Neuronal stem cell (in vitro differentiated cells): ENCODE measurements at regions not wholly inside any gene's neighbourhood (a gene's known extent, or its start where the extent isn't known, plus 50 kb on each side); places are given as distances from the start of the nearest gene placed in this dataset.

Source experiments
- DNase-seq: peaks from one replicate; pipeline ENCODE4 v3.0.0-alpha.2; 2013; ENCODE audit warnings: low spot score
- H2AFZ ChIP-seq: one replicate; pipeline ENCODE4 v1.6.1; 2013; ENCODE audit warnings: mild to moderate bottlenecking, low read length, inconsistent platforms
- H2AK5ac ChIP-seq: 2 replicates; pipeline ENCODE4 v1.6.1; 2013; ENCODE audit warnings: low read depth, mild to moderate bottlenecking, inconsistent platforms, low read length, moderate library complexity, mixed read lengths
- H2BK120ac ChIP-seq: 2 replicates; pipeline ENCODE4 v1.6.1; 2013; ENCODE audit warnings: low read depth, mild to moderate bottlenecking, inconsistent platforms, low read length, moderate library complexity, mixed read lengths
- H2BK12ac ChIP-seq: one replicate; pipeline ENCODE4 v1.6.1; 2013; ENCODE audit warnings: low read length, inconsistent platforms
- H2BK15ac ChIP-seq: 2 replicates; pipeline ENCODE4 v1.6.1; 2013; ENCODE audit warnings: mild to moderate bottlenecking, low read length, inconsistent platforms, mixed read lengths
- H2BK5ac ChIP-seq: one replicate; pipeline ENCODE4 v1.6.1; 2013; ENCODE audit warnings: inconsistent platforms, mild to moderate bottlenecking, low read length, moderate library complexity
- H3K14ac ChIP-seq: one replicate; pipeline ENCODE4 v1.6.1; 2013; ENCODE audit warnings: low read length, inconsistent platforms
- H3K18ac ChIP-seq: 2 replicates; pipeline ENCODE4 v1.6.1; 2013; ENCODE audit warnings: low read length, inconsistent platforms
- H3K23ac ChIP-seq: 2 replicates; pipeline ENCODE4 v1.6.1; 2013; ENCODE audit warnings: low read depth, mild to moderate bottlenecking, mixed read lengths, low read length, inconsistent platforms; ENCODE audit not compliant: poor library complexity
- H3K27ac ChIP-seq: replicated peaks from 3 replicates; pipeline ENCODE4 v1.5.1; 2013; ENCODE audit warnings: low read length, inconsistent platforms
- H3K27me3 ChIP-seq, 3 experiments: 2 replicates each; pipeline ENCODE4 v1.6.1; 2013; ENCODE audit warnings: low read length in 3 of 3, mild to moderate bottlenecking in 2 of 3, inconsistent platforms in 1 of 3, low read depth in 1 of 3, mixed read lengths in 1 of 3, moderate library complexity in 1 of 3; ENCODE audit not compliant: control insufficient read depth in 3 of 3, insufficient read depth in 3 of 3
- H3K36me3 ChIP-seq, 2 donors: replicated peaks in 1 of 2; 2 replicates each; pipeline ENCODE4 v1.6.1; 2013; ENCODE audit warnings: low read length in 2 of 2; ENCODE audit not compliant: control insufficient read depth in 2 of 2, insufficient read depth in 2 of 2
- H3K4ac ChIP-seq: 2 replicates; pipeline ENCODE4 v1.6.1; 2013; ENCODE audit warnings: inconsistent platforms, mild to moderate bottlenecking, low read length, moderate library complexity
- H3K4me1 ChIP-seq, 2 donors: 1 replicate in 1 of 2; 2 replicates in 1 of 2; pipeline ENCODE4 v1.6.1; 2013; ENCODE audit warnings: low read length in 2 of 2, low read depth in 1 of 2; ENCODE audit not compliant: control insufficient read depth in 2 of 2, insufficient read depth in 1 of 2
- H3K4me2 ChIP-seq: one replicate; pipeline ENCODE4 v1.6.1; 2013; ENCODE audit warnings: mild to moderate bottlenecking, low read length, inconsistent platforms; ENCODE audit not compliant: insufficient read depth, poor library complexity, severe bottlenecking
- H3K4me3 ChIP-seq, 2 donors: 2 replicates each; pipeline ENCODE4 v1.5.1; 2013; ENCODE audit warnings: low read length in 2 of 2, mild to moderate bottlenecking in 2 of 2, inconsistent platforms in 1 of 2, moderate library complexity in 1 of 2
- H3K79me1 ChIP-seq: one replicate; pipeline ENCODE4 v1.6.1; 2013; ENCODE audit warnings: low read depth, mild to moderate bottlenecking, inconsistent platforms, low read length, moderate library complexity
- H3K9ac ChIP-seq: one replicate; pipeline ENCODE4 v1.6.1; 2013; ENCODE audit warnings: mild to moderate bottlenecking, low read depth, low read length, inconsistent platforms; ENCODE audit not compliant: poor library complexity
- H3K9me3 ChIP-seq, 2 donors: replicated peaks in 1 of 2; 2 replicates each; pipeline versions ENCODE3 to v1.6.1; 2013; ENCODE audit warnings: low read length in 2 of 2, mild to moderate bottlenecking in 2 of 2, inconsistent platforms in 1 of 2, low read depth in 1 of 2, mixed read lengths in 1 of 2, moderate library complexity in 1 of 2; ENCODE audit not compliant: control insufficient read depth in 2 of 2, insufficient read depth in 1 of 2
- H4K8ac ChIP-seq: one replicate; pipeline ENCODE4 v1.6.1; 2013; ENCODE audit warnings: low read depth, mild to moderate bottlenecking, inconsistent platforms, low read length, moderate library complexity
- H4K91ac ChIP-seq: one replicate; pipeline ENCODE4 v1.6.1; 2013; ENCODE audit warnings: low read length, low read depth, mild to moderate bottlenecking, inconsistent platforms; ENCODE audit not compliant: poor library complexity
- WGBS, 2 donors: extraction: QIAGEN DNeasy Blood & Tissue Kit; methylation state at CpG; one replicate each; pipeline ENCODE4 v1.1.7; 2013; ENCODE audit warnings: missing lambda C conversion rate in 2 of 2, mixed read lengths in 1 of 2; ENCODE audit not compliant: insufficient read length in 2 of 2, insufficient replicate concordance in 1 of 2; ENCODE audit errors: extremely low coverage in 2 of 2; 5-methylcytosine and 5-hydroxymethylcytosine counted together

DNA sequence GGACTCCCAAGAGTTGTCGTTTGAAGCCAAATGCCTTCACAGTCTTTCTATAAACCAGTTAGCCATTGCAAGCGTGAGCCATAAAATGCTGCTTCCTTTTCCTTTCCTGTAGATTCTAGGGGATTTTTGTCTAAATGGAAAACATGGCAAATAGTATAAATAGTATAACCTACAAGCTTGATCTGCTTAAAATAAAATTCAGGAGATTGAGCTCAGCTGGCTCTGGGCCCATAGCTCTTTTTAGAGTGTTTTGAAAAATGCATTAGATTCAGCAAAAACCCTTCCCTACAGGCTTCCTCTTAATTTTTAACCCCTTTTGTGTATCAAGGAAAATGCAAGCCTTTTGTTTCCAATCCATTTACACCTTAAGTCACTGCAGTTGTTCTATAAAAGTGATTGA lies 190.1 kb upstream of the GDF10 start:
- Histone ChIP-seq H2BK15ac (no peak overlapping the region), H3K4me2 (no peak overlapping the region), H4K91ac (no peak overlapping the region), H3K4me1 (peaks cover 0 to 5% of the 10 kb centered on the region in 2 donors), H3K18ac (no peak overlapping the region), H3K9ac (no peak overlapping the region), H3K27me3 (no peaks in the 10 kb centered on the region), H3K9me3 (no peaks in the 10 kb centered on the region), H2BK120ac (no peak overlapping the region), H3K4me3 (no peak overlapping the region), H3K36me3 (no peaks in the 10 kb centered on the region), H3K14ac (no peak overlapping the region), H2AK5ac (no peak overlapping the region), H2BK5ac (no peak overlapping the region), H3K79me1 (no peaks in the 10 kb centered on the region), H3K4ac (no peak overlapping the region), H3K23ac (no peak overlapping the region), H3K27ac (no peak overlapping the region), H2AFZ (no peak overlapping the region), H2BK12ac (no peak overlapping the region), H4K8ac (no peak overlapping the region)
- no peak for DNase-seq
- WGBS, 2 donors = no CpG with 5 or more reads among the region's 2 CpGs

DNA sequence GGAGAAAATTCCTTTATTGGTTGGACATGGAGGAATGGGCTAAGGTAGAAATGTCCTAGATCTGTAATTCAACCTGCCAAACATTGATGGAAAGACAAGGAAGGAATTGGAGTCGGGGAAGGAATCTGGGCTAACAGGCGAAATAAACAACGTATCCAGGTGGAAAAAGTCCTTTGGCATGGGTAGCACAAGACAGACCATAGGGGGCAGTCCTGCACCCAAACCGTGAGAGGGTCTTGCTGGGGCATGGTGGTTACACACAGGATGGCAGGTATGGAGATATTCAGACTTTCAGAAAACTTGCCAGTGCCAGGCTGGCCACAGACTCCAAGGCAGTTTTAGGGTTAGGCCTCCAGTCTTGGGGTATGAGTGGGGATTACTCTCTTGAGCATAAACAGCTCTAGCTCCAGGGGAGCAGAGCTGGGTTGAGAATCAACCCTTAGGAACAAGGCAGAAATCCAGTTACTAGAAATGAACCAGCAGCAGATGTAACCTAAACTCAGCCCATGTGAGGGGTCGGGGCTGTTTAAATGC lies 188.6 kb upstream of the GDF10 start:
- Histone ChIP-seq H3K4me1 (peaks cover 0 to 1% of the 10 kb centered on the region in 2 donors), H3K36me3 (no peaks in the 10 kb centered on the region), H3K9ac (no peak overlapping the region), H3K27me3 (no peaks in the 10 kb centered on the region), H3K4ac (no peak overlapping the region), H2BK12ac (no peak overlapping the region), H2BK120ac (no peak overlapping the region), H3K27ac (no peak overlapping the region), H2AK5ac (no peak overlapping the region), H4K91ac (no peak overlapping the region), H3K9me3 (no peaks in the 10 kb centered on the region), H4K8ac (no peak overlapping the region), H3K79me1 (no peaks in the 10 kb centered on the region), H3K4me3 (no peak overlapping the region), H2AFZ (no peak overlapping the region), H3K18ac (no peak overlapping the region), H3K4me2 (no peak overlapping the region), H3K14ac (no peak overlapping the region), H3K23ac (no peak overlapping the region), H2BK15ac (no peak overlapping the region), H2BK5ac (no peak overlapping the region)
- DNase-seq = no peak
- no CpG with 5 or more reads among the region's 5 CpGs for WGBS, 2 donors

DNA sequence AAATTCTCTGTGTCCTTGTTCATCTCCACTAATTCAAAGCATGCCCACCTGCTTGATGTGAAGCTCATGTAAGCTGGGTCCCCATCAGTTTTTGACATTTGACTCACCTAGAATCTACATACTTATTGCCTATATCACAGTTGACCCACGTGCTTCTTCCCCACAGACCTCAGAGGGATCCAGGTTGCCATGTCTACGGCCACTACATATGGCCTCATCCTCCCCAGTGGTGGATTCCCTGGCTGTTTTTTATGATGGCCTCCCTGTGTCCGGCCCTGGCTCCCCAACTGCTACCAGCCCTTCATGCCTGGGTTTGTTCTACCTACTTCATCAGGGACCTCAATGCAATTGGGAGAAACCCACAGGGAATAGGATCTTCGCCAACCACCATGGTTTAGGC lies 187.4 kb upstream of the GDF10 start:
- WGBS, 2 donors = no CpG with 5 or more reads among the region's 4 CpGs
- H2AFZ ChIP-seq = no peak overlapping the region
- H3K14ac ChIP-seq = no peak overlapping the region
- H3K4me1 ChIP-seq = no peaks in the 10 kb centered on the region
- no peak overlapping the region for H2BK5ac ChIP-seq
- no peak overlapping the region for H2BK12ac ChIP-seq
- H3K4me2 ChIP-seq = no peak overlapping the region
- H3K23ac ChIP-seq = no peak overlapping the region
- H3K36me3 ChIP-seq = no peaks in the 10 kb centered on the region
- H2BK120ac ChIP-seq = no peak overlapping the region
- H3K4ac ChIP-seq = no peak overlapping the region
- H3K9me3 ChIP-seq = no peaks in the 10 kb centered on the region
- no peak overlapping the region for H4K8ac ChIP-seq
- no peak overlapping the region for H3K27ac ChIP-seq
- H4K91ac ChIP-seq = no peak overlapping the region
- no peak overlapping the region for H2BK15ac ChIP-seq
- no peaks in the 10 kb centered on the region for H3K79me1 ChIP-seq
- no peak overlapping the region for H3K18ac ChIP-seq
- H2AK5ac ChIP-seq = no peak overlapping the region
- H3K27me3 ChIP-seq = no peaks in the 10 kb centered on the region
- no peak overlapping the region for H3K9ac ChIP-seq
- H3K4me3 ChIP-seq = no peak overlapping the region
- no peak for DNase-seq

DNA sequence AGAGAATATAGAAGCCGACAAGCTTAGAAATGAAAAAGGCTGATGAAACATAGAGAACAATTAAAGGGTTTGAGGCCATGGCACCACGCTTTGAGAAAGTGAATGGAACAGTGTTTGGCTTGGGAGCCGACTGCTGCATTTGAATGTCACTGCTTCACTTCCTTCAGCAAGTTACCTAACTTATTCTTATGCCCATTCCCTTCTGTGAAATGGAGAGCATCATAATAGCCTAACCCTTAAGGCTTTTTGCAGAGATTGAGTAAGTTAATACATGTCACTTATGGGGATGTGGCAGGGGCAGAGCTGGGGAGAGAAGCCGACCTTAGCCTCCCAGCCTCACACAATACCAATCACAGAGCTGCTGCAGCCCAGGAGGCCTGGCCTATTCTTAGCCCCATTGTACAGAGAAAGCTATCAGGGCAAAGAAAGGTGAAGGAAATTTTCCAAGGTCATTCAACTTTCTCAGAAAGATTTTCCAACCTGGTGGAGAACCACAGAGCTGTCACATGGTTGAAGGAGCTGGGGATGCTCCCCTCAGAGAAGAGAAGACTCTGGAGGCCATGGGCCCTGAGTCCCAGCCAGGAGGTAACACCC lies 186.0 kb upstream of the GDF10 start:
- no peaks in the 10 kb centered on the region for H3K79me1 ChIP-seq
- H3K9me3 ChIP-seq = no peaks in the 10 kb centered on the region
- no peak overlapping the region for H4K8ac ChIP-seq
- H3K23ac ChIP-seq = no peak overlapping the region
- no peak overlapping the region for H2AK5ac ChIP-seq
- no peak overlapping the region for H2BK120ac ChIP-seq
- no peak overlapping the region for H2BK15ac ChIP-seq
- no peaks in the 10 kb centered on the region for H3K27me3 ChIP-seq
- WGBS, 2 donors = no CpG with 5 or more reads among the region's 4 CpGs
- H3K14ac ChIP-seq = no peak overlapping the region
- H3K36me3 ChIP-seq = no peaks in the 10 kb centered on the region
- no peak overlapping the region for H2AFZ ChIP-seq
- DNase-seq = no peak
- no peak overlapping the region for H2BK5ac ChIP-seq
- H2BK12ac ChIP-seq = no peak overlapping the region
- H4K91ac ChIP-seq = no peak overlapping the region
- no peaks in the 10 kb centered on the region for H3K4me1 ChIP-seq
- H3K4me3 ChIP-seq = no peak overlapping the region
- H3K4ac ChIP-seq = no peak overlapping the region
- H3K4me2 ChIP-seq = no peak overlapping the region
- H3K9ac ChIP-seq = no peak overlapping the region
- no peak overlapping the region for H3K18ac ChIP-seq
- H3K27ac ChIP-seq = no peak overlapping the region
